Globus pallidus (tissue), 1 donor: ENCODE measurements at regions not wholly inside any gene's neighbourhood (a gene's known extent, or its start where the extent isn't known, plus 50 kb on each side); places are given as distances from the start of the nearest gene placed in this dataset.
A peak's percentile ranks its signal among the peaks of the same experiment; 100 is the strongest.
"Not testable (repeated sequence)": the region's sequence is repeated elsewhere in the genome, so short reads cannot be mapped to it uniquely, and the experiment has no call there.

Experiments used
- DNase-seq: peaks from one replicate; pipeline ENCODE4 v3.0.0-alpha.2; 2015; ENCODE audit warnings: low spot score

- DNase-seq = not testable (repeated sequence)
These were observed 89.5 kb upstream of the POMZP3 start for GRCh38 chr7:76716551-76716950.

- not testable (repeated sequence) for DNase-seq
These were observed 85.8 kb upstream of the POMZP3 start for GRCh38 chr7:76712926-76713325.

GRCh38 chr7:76711648-76712047 is 84.6 kb upstream of the POMZP3 start:
- not testable (repeated sequence) for DNase-seq

- not testable (repeated sequence) for DNase-seq
These were observed 82.6 kb upstream of the POMZP3 start for GRCh38 chr7:76709703-76710102.

GRCh38 chr7:76708446-76708845 is 81.4 kb upstream of the POMZP3 start:
- not testable (repeated sequence) for DNase-seq

GRCh38 chr7:76703815-76704214 is 76.7 kb upstream of the POMZP3 start:
- not testable (repeated sequence) for DNase-seq

- not testable (repeated sequence) for DNase-seq
These were observed 59.2 kb upstream of the POMZP3 start for GRCh38 chr7:76686277-76686676.

GRCh38 chr7:76684737-76685136 is 57.7 kb upstream of the POMZP3 start:
- not testable (repeated sequence) for DNase-seq

- DNase-seq = not testable (repeated sequence)
These were observed 56.6 kb upstream of the POMZP3 start for GRCh38 chr7:76683631-76684030.

- DNase-seq = peak; percentile 53
These were observed 54.7 kb upstream of the POMZP3 start for GRCh38 chr7:76681810-76682209.

- not testable (repeated sequence) for DNase-seq
These were observed 52.1 kb upstream of the POMZP3 start for GRCh38 chr7:76679174-76679573.

- DNase-seq = not testable (repeated sequence)
These were observed 51.4 kb upstream of the POMZP3 start for GRCh38 chr7:76678500-76678899.

GRCh38 chr7:76676890-76677289 is 49.8 kb upstream of the POMZP3 start:
- DNase-seq = peak; percentile 2
